MM.1S (cell line): ENCODE measurements at regions not wholly inside any gene's neighbourhood (a gene's known extent, or its start where the extent isn't known, plus 50 kb on each side); places are given as distances from the start of the nearest gene placed in this dataset.

ENCODE experiments used
- DNase-seq: peaks from one replicate; pipeline ENCODE4 v3.0.0-alpha.2; 2015
- H2AFZ ChIP-seq: fragments of 300-600 bp; sonication (generic); 2 replicates; pipeline ENCODE4 v1.6.0; 2016; ENCODE audit warnings: antibody characterized with exemption, low read length
- H3F3A ChIP-seq: fragments of 300-600 bp; sonication (generic); 2 replicates; pipeline ENCODE4 v1.6.1; 2016; ENCODE audit warnings: mild to moderate bottlenecking, antibody characterized with exemption, low read length, moderate library complexity, mixed read lengths; ENCODE audit not compliant: insufficient read depth
- H3K27ac ChIP-seq: fragments of 300-600 bp; sonication (generic); 2 replicates; pipeline ENCODE4 v1.5.1; 2016; ENCODE audit warnings: mild to moderate bottlenecking, low read length
- H3K27me3 ChIP-seq: fragments of 300-600 bp; sonication (generic); replicated peaks from 2 replicates; pipeline ENCODE4 v1.6.0; 2016; ENCODE audit warnings: low read length; ENCODE audit not compliant: insufficient read depth
- H3K36me3 ChIP-seq: fragments of 300-600 bp; sonication (generic); replicated peaks from 2 replicates; pipeline ENCODE4 v1.6.1; 2016; ENCODE audit warnings: mild to moderate bottlenecking, low read length, mixed read lengths; ENCODE audit not compliant: insufficient read depth
- H3K4me1 ChIP-seq: fragments of 300-600 bp; sonication (generic); 2 replicates; pipeline ENCODE4 v1.6.1; 2016; ENCODE audit warnings: low read length, mixed read lengths
- H3K4me2 ChIP-seq: fragments of 300-600 bp; sonication (generic); 2 replicates; pipeline ENCODE4 v1.6.0; 2016; ENCODE audit warnings: low read depth, low read length
- H3K4me3 ChIP-seq: fragments of 300-600 bp; sonication (generic); 2 replicates; pipeline ENCODE4 v1.5.1; 2016; ENCODE audit warnings: low read length, mixed read lengths
- H3K79me2 ChIP-seq: fragments of 300-600 bp; sonication (generic); 2 replicates; pipeline ENCODE4 v1.6.1; 2016; ENCODE audit warnings: mixed run types, low read length, mixed read lengths
- H3K9ac ChIP-seq: fragments of 300-600 bp; sonication (generic); 2 replicates; pipeline ENCODE4 v1.6.1; 2016; ENCODE audit warnings: low read length, mixed read lengths
- H3K9me2 ChIP-seq: fragments of 300-600 bp; sonication (generic); replicated peaks from 2 replicates; pipeline ENCODE4 v1.6.1; 2016; ENCODE audit warnings: mild to moderate bottlenecking, low read length, mixed read lengths; ENCODE audit not compliant: insufficient read depth
- H3K9me3 ChIP-seq: fragments of 300-600 bp; sonication (generic); replicated peaks from 2 replicates; pipeline ENCODE4 v1.6.1; 2016; ENCODE audit warnings: mild to moderate bottlenecking, low read length, mixed read lengths; ENCODE audit not compliant: insufficient read depth
- H4K20me1 ChIP-seq: fragments of 300-600 bp; sonication (generic); 2 replicates; pipeline ENCODE4 v1.6.1; 2016; ENCODE audit warnings: mild to moderate bottlenecking, low read length, moderate library complexity, mixed read lengths; ENCODE audit not compliant: insufficient read depth
- EZH2 ChIP-seq: fragments of 300-600 bp; sonication (generic); optimal IDR thresholded peaks from 2 replicates; pipeline ENCODE3; 2017; ENCODE audit warnings: low read depth, mild to moderate bottlenecking, antibody characterized with exemption, low read length, mixed read lengths
- EZH2phosphoT487 ChIP-seq: fragments of 300-600 bp; sonication (generic); IDR thresholded peaks from 2 replicates; pipeline ENCODE4 v1.6.1; 2018; ENCODE audit warnings: antibody characterized with exemption, low read length
- TF ChIP-seq, protein P1 (sequence below): fragments of 300-600 bp; sonication (generic); IDR thresholded peaks from 2 replicates; pipeline ENCODE4 v1.5.1; 2016; ENCODE audit warnings: antibody characterized with exemption, low read length, mixed read lengths

- no peaks in the 10 kb centered on the region for H4K20me1 ChIP-seq
- no peaks in the 10 kb centered on the region for H3K9me3 ChIP-seq
- no peaks in the 10 kb centered on the region for H3F3A ChIP-seq
- no peaks in the 10 kb centered on the region for H3K27me3 ChIP-seq
- no peak overlapping the region for H3K27ac ChIP-seq
- H3K4me1 ChIP-seq = no peaks in the 10 kb centered on the region
- TF ChIP-seq EZH2phosphoT487 (no peak), EZH2 (no peak)
- TF ChIP-seq, protein P1, sequence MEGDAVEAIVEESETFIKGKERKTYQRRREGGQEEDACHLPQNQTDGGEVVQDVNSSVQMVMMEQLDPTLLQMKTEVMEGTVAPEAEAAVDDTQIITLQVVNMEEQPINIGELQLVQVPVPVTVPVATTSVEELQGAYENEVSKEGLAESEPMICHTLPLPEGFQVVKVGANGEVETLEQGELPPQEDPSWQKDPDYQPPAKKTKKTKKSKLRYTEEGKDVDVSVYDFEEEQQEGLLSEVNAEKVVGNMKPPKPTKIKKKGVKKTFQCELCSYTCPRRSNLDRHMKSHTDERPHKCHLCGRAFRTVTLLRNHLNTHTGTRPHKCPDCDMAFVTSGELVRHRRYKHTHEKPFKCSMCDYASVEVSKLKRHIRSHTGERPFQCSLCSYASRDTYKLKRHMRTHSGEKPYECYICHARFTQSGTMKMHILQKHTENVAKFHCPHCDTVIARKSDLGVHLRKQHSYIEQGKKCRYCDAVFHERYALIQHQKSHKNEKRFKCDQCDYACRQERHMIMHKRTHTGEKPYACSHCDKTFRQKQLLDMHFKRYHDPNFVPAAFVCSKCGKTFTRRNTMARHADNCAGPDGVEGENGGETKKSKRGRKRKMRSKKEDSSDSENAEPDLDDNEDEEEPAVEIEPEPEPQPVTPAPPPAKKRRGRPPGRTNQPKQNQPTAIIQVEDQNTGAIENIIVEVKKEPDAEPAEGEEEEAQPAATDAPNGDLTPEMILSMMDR = no peak
- no peak overlapping the region for H3K4me2 ChIP-seq
- H2AFZ ChIP-seq = no peak overlapping the region
- no peaks in the 10 kb centered on the region for H3K36me3 ChIP-seq
- no peak for DNase-seq
- no peaks in the 10 kb centered on the region for H3K9me2 ChIP-seq
- no peak overlapping the region for H3K4me3 ChIP-seq
- H3K79me2 ChIP-seq = no peaks in the 10 kb centered on the region
- no peak overlapping the region for H3K9ac ChIP-seq
Measured at GRCh38 chr6:82614518-82614917, 250.9 kb downstream of the TPBG start.

- no peak overlapping the region for H3K4me3 ChIP-seq
- no peak for DNase-seq
- no peak overlapping the region for H2AFZ ChIP-seq
- no peaks in the 10 kb centered on the region for H3K9me2 ChIP-seq
- H3K4me1 ChIP-seq = no peaks in the 10 kb centered on the region
- H3K36me3 ChIP-seq = no peaks in the 10 kb centered on the region
- no peaks in the 10 kb centered on the region for H3K9me3 ChIP-seq
- no peak overlapping the region for H3K27ac ChIP-seq
- no peaks in the 10 kb centered on the region for H3K27me3 ChIP-seq
- no peaks in the 10 kb centered on the region for H3K79me2 ChIP-seq
- no peak for TF ChIP-seq EZH2
- H4K20me1 ChIP-seq = no peaks in the 10 kb centered on the region
- H3F3A ChIP-seq = no peaks in the 10 kb centered on the region
- no peak overlapping the region for H3K4me2 ChIP-seq
- no peak overlapping the region for H3K9ac ChIP-seq
Measured at GRCh38 chr6:82616386-82617028, 252.9 kb downstream of the TPBG start.

DNA sequence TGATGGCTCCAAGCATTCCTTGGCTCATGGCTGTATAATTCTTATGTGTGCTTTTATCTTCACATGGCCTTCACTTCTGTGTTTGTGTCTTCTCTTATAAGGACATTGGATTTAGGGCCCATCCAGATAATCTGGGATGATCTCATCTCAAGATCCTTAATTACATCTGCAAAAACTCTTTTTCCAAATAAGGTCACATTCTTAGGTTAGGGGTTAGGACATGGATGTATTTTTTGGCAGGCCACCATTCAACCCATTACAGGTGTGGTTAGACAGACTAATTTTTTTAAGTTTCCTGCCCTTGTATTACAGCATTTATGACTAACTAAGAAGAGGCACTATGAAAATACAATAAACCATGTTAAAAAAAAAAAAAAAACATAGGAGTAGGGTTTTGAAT, 254.0 kb downstream of the TPBG start:
- H3K27me3 ChIP-seq = no peaks in the 10 kb centered on the region
- TF ChIP-seq EZH2phosphoT487 (no peak), EZH2 (no peak)
- TF ChIP-seq, protein P1 = no peak

GRCh38 chr6:82619573-82619972, 256.0 kb downstream of the TPBG start:
- no peaks in the 10 kb centered on the region for H4K20me1 ChIP-seq
- H3K79me2 ChIP-seq = no peaks in the 10 kb centered on the region
- H3K9me3 ChIP-seq = no peaks in the 10 kb centered on the region
- no peaks in the 10 kb centered on the region for H3K27me3 ChIP-seq
- H3K36me3 ChIP-seq = no peaks in the 10 kb centered on the region
- no peaks in the 10 kb centered on the region for H3F3A ChIP-seq
- no peaks in the 10 kb centered on the region for H3K4me1 ChIP-seq
- TF ChIP-seq, protein P1 = no peak
- TF ChIP-seq EZH2 (no peak), EZH2phosphoT487 (no peak)
- no peak overlapping the region for H3K4me2 ChIP-seq
- H3K4me3 ChIP-seq = no peak overlapping the region
- no peaks in the 10 kb centered on the region for H3K9me2 ChIP-seq
- no peak overlapping the region for H3K27ac ChIP-seq
- no peak overlapping the region for H3K9ac ChIP-seq
- no peak overlapping the region for H2AFZ ChIP-seq
- no peak for DNase-seq

More for the DNA sequence above, 254.0 kb downstream of the TPBG start:
- DNase-seq = no peak
- no peak overlapping the region for H3K27ac ChIP-seq
- H2AFZ ChIP-seq = no peak overlapping the region
- no peaks in the 10 kb centered on the region for H3K9me3 ChIP-seq
- H3K4me2 ChIP-seq = no peak overlapping the region
- H4K20me1 ChIP-seq = no peaks in the 10 kb centered on the region
- H3K36me3 ChIP-seq = no peaks in the 10 kb centered on the region
- H3F3A ChIP-seq = no peaks in the 10 kb centered on the region
- H3K9me2 ChIP-seq = no peaks in the 10 kb centered on the region
- H3K4me3 ChIP-seq = no peak overlapping the region
- no peaks in the 10 kb centered on the region for H3K79me2 ChIP-seq
- H3K9ac ChIP-seq = no peak overlapping the region
- no peaks in the 10 kb centered on the region for H3K4me1 ChIP-seq
